Thyroid gland (tissue), 4 donors: ENCODE measurements at regions not wholly inside any gene's neighbourhood (a gene's known extent, or its start where the extent isn't known, plus 50 kb on each side); places are given as distances from the start of the nearest gene placed in this dataset.

Experiments used
- DNase-seq, 2 donors: peaks; one replicate each; pipeline ENCODE4 v3.0.0-alpha.2; 2019
- H3K27ac ChIP-seq, 3 donors: fragments of 200-600 bp; sonication (generic); 1 replicate in 2 of 3; 2 replicates in 1 of 3; pipeline ENCODE4 v1.5.1; 2016 to 2019; ENCODE audit warnings: mild to moderate bottlenecking in 1 of 3, moderate library complexity in 1 of 3
- H3K27me3 ChIP-seq: fragments of 200-600 bp; sonication (generic); one replicate; pipeline ENCODE4 v1.5.1; 2019
- H3K36me3 ChIP-seq, 2 donors: fragments of 200-600 bp; sonication (generic); one replicate each; pipeline ENCODE4 v1.5.1; 2016 to 2019
- H3K4me1 ChIP-seq, 2 donors: fragments of 200-600 bp; sonication (generic); one replicate each; pipeline ENCODE4 v1.5.1; 2017 to 2019
- H3K4me3 ChIP-seq, 3 donors: fragments of 200-600 bp; sonication (generic); replicated peaks in 1 of 3; 1 replicate in 2 of 3; 2 replicates in 1 of 3; pipeline ENCODE4 v1.5.1; 2016; ENCODE audit warnings: mild to moderate bottlenecking in 1 of 3
- H3K9me3 ChIP-seq: fragments of 200-600 bp; sonication (generic); one replicate; pipeline ENCODE4 v1.5.1; 2017
- POLR2A ChIP-seq, 2 donors: fragments of 450-650 bp; IDR thresholded peaks; one replicate each; pipeline ENCODE4 v1.6.1; 2017; ENCODE audit warnings: antibody characterized with exemption in 2 of 2, mild to moderate bottlenecking in 2 of 2, moderate library complexity in 1 of 2
- WGBS, 2 donors: methylation state at CpG; one replicate each; pipeline ENCODE4 v1.1.5; 2017; 5-methylcytosine and 5-hydroxymethylcytosine counted together
- intact Hi-C: fragments of 100-400 bp; cut with DNase I; formaldehyde crosslinking; loops from one replicate; pipeline ENCODE4 v1.15.1; 2023
- TF ChIP-seq, protein P1 (sequence below), 6 experiments: fragments of 200-600 bp in 3 of 6; fragments of 450-650 bp in 3 of 6; sonication (generic) in 3 of 6; IDR thresholded peaks; one replicate each; pipeline ENCODE4 v1.5.1; 2016 to 2019; ENCODE audit warnings: antibody characterized with exemption in 6 of 6, mild to moderate bottlenecking in 2 of 6, inconsistent platforms in 1 of 6, moderate library complexity in 1 of 6

DNA sequence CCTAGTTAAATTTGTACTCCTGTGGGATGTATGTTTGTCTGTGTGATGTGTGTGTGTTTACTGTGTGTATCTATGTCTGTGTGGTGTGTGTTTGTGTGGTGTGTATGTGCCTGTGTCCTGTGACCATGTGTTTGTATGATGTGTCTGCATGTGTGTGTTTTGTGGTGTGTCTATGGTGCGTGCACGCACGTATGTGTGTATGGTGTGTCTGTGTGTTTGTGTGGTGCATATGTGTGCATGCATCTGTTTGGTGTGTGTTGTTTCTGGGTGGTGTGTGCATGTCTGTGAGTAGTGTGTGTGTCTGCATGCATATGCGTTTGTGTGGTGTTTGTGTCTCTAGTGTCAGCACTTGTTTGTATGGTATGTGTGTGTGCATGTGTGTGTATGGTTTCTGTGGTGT is 174.2 kb upstream of the RBFOX1 start:
- 95 to 98% methylated on average over 4 of the region's 4 CpGs for WGBS, 2 donors
- intact Hi-C loops: no loop called here
- Histone ChIP-seq H3K4me3 (no peak overlapping the region), H3K9me3 (no peaks in the 10 kb centered on the region), H3K27ac (no peak overlapping the region), H3K4me1 (no peaks in the 10 kb centered on the region), H3K36me3 (no peaks in the 10 kb centered on the region), H3K27me3 (no peaks in the 10 kb centered on the region)
- DNase-seq: no peak
- TF ChIP-seq POLR2A (IDR thresholded peaks at IDR 0.05): no peak
- TF ChIP-seq, protein P1, sequence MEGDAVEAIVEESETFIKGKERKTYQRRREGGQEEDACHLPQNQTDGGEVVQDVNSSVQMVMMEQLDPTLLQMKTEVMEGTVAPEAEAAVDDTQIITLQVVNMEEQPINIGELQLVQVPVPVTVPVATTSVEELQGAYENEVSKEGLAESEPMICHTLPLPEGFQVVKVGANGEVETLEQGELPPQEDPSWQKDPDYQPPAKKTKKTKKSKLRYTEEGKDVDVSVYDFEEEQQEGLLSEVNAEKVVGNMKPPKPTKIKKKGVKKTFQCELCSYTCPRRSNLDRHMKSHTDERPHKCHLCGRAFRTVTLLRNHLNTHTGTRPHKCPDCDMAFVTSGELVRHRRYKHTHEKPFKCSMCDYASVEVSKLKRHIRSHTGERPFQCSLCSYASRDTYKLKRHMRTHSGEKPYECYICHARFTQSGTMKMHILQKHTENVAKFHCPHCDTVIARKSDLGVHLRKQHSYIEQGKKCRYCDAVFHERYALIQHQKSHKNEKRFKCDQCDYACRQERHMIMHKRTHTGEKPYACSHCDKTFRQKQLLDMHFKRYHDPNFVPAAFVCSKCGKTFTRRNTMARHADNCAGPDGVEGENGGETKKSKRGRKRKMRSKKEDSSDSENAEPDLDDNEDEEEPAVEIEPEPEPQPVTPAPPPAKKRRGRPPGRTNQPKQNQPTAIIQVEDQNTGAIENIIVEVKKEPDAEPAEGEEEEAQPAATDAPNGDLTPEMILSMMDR (IDR thresholded peaks at IDR 0.05): no peak

DNA sequence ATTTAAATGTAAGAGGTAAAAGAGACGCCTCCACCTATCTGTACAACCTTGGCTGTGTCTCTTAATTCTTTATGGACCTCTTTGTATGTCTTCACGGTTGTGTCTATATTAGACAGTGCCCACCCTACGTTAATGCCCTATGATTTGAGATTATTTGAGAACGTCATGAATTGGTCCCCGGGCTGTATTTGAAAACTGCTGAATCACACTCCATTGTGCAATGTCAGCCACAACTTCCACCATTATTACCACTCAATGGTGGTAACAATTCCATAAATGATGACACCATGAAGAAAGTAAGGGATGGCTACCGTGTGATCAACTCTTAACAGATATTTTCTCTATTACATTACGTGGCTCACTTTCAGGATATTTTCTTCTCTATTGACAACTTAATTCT is 182.4 kb upstream of the RBFOX1 start:
- H3K9me3 ChIP-seq: no peaks in the 10 kb centered on the region
- H3K36me3 ChIP-seq: no peaks in the 10 kb centered on the region
- no peak overlapping the region for H3K27ac ChIP-seq
- intact Hi-C loops: no loop called here
- no peaks in the 10 kb centered on the region for H3K4me1 ChIP-seq
- TF ChIP-seq POLR2A (IDR thresholded peaks at IDR 0.05): no peak
- TF ChIP-seq, protein P1 (IDR thresholded peaks at IDR 0.05): no peak
- DNase-seq: no peak
- no peaks in the 10 kb centered on the region for H3K27me3 ChIP-seq
- H3K4me3 ChIP-seq: no peak overlapping the region
- WGBS, 2 donors: 80 to 90% methylated on average over 7 of the region's 7 CpGs

DNA sequence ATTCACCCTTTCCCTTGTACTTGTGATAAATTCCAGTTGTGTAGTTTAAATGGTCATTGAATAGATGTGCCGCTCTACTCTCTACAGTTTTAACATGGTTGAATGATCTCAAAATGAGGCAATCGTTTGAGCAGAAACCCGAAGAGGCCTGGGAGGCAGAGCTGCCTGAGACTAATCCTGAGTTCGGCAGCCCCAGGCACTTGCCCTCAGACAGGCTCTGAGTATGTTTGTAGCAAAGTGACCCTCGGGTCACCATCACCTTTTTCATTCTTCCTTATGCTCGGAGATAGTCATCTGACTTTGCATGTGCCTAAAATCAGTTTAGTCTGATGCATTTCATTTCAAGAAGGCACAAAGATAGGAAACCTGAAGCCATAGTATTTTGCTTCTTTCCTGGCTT is 184.0 kb upstream of the RBFOX1 start:
- 20 to 23% methylated on average over 6 of the region's 6 CpGs for WGBS, 2 donors
- TF ChIP-seq, protein P1 (IDR thresholded peaks at IDR 0.05): no peak
- no peak for TF ChIP-seq POLR2A (IDR thresholded peaks at IDR 0.05)
- Histone ChIP-seq H3K4me1 (no peaks in the 10 kb centered on the region), H3K9me3 (no peaks in the 10 kb centered on the region), H3K27me3 (no peaks in the 10 kb centered on the region), H3K36me3 (no peaks in the 10 kb centered on the region), H3K27ac (no peak overlapping the region), H3K4me3 (no peak overlapping the region)
- intact Hi-C loops: no loop called here
- peak; percentile 26 to 51 for DNase-seq

DNA sequence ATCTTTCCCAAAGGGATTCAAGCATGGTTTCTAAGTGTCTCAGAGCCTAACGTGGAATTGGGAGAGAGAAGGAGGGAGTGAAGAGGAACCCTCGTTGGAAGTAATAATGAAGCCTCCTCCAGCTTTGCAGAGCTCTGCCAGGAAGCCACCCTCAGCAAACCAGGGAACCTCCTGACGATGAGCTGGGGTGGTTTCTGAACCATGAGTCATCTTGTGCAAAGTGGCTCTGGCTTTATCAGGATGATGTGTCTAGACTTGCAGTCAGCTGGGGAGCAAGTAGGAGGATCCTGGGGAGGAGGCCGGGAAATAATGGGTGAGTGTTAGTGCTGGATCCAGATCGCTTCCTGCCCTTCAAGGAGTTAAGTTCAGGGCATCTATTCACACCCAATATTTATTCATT is 191.7 kb upstream of the RBFOX1 start:
- Histone ChIP-seq H3K4me1 (no peaks in the 10 kb centered on the region), H3K9me3 (no peaks in the 10 kb centered on the region), H3K27me3 (no peaks in the 10 kb centered on the region), H3K36me3 (no peaks in the 10 kb centered on the region), H3K27ac (no peak overlapping the region), H3K4me3 (no peak overlapping the region)
- 74 to 76% methylated on average over 5 of the region's 5 CpGs for WGBS, 2 donors
- intact Hi-C loops: no loop called here
- TF ChIP-seq POLR2A (IDR thresholded peaks at IDR 0.05): no peak
- TF ChIP-seq, protein P1 (IDR thresholded peaks at IDR 0.05): no peak
- no peak for DNase-seq

DNA sequence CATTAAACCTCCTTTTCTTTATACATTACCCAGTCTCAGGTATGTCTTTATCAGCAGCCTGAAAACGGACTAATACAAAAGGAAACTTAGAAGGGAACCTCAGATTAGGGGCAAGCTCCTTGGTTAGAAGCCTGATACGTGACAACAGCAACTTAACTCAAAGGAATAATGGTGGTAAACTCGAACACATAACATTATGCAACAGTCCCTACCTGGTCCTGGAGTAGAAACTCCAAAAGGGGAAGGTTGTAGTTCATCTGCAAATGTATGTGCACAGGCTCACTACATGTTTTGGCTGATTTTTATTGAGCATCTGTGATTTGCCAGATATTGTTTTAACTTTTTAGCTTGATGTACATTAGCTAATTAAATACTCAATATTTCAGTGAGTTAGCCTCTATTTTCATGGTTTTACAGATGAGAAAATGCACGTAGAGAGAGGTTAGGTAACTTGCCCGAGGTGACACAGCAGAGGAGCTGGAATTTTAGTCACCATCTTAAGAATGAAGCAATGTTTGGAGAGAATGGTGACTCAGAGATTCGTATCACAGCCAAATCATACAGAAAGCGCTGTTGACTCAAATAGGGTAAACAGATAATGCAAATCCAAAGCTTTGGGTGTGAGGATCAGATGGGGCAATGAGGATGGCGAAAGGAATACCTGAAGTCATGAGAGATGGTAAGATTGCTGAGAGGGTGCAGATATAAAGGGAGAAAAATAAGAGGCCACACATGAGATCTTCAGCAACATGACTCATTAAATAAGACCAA is 194.9 kb upstream of the RBFOX1 start:
- Histone ChIP-seq H3K4me1 (no peaks in the 10 kb centered on the region), H3K36me3 (no peaks in the 10 kb centered on the region), H3K27me3 (no peaks in the 10 kb centered on the region), H3K27ac (no peak overlapping the region), H3K9me3 (no peaks in the 10 kb centered on the region), H3K4me3 (no peak overlapping the region)
- TF ChIP-seq POLR2A (IDR thresholded peaks at IDR 0.05): no peak
- TF ChIP-seq, protein P1 (IDR thresholded peaks at IDR 0.05): no peak
- 76 to 80% methylated on average over 8 of the region's 8 CpGs for WGBS, 2 donors
- intact Hi-C loops: no loop called here
- DNase-seq: no peak
